SK-N-SH treated with all-trans-retinoic acid at 6 μM for 48 hours (cell line): ENCODE measurements at regions not wholly inside any gene's neighbourhood (a gene's known extent, or its start where the extent isn't known, plus 50 kb on each side); places are given as distances from the start of the nearest gene placed in this dataset.

Experiments
- ATAC-seq: fragments of 200-7000 bp; cut with Tn5 transposase; 3 replicates; pipeline ENCODE4 v1.9.1; 2020; ENCODE audit warnings: mild to moderate bottlenecking, moderate library complexity
- ARNTL ChIP-seq: fragments of 450-650 bp; formaldehyde crosslinking; IDR thresholded peaks from 2 replicates; pipeline ENCODE4 v1.5.0; 2020; ENCODE audit warnings: low read depth, mild to moderate bottlenecking, moderate library complexity, borderline replicate concordance
- CSDC2 ChIP-seq: fragments of 250-450 bp; sonication (Bioruptor Pico); IDR thresholded peaks from 2 replicates; pipeline ENCODE4 v1.5.0; 2020; ENCODE audit warnings: mild to moderate bottlenecking, moderate library complexity
- ESRRG ChIP-seq: fragments of 250-450 bp; sonication (Bioruptor Pico); IDR thresholded peaks from 2 replicates; pipeline ENCODE4 v1.6.1; 2021; ENCODE audit warnings: mild to moderate bottlenecking
- GLIS3 ChIP-seq: fragments of 250-450 bp; sonication (Bioruptor Pico); IDR thresholded peaks from 2 replicates; pipeline ENCODE4 v1.5.0; 2020; ENCODE audit warnings: mild to moderate bottlenecking, moderate library complexity
- ISL1 ChIP-seq: fragments of 250-450 bp; sonication (Bioruptor Pico); IDR thresholded peaks from 2 replicates; pipeline ENCODE4 v2.1.2; 2022; ENCODE audit warnings: mild to moderate bottlenecking, moderate library complexity
- OSR1 ChIP-seq: fragments of 250-450 bp; sonication (Bioruptor Pico); IDR thresholded peaks from 2 replicates; pipeline ENCODE4 v1.8.0; 2022; ENCODE audit warnings: moderate library complexity, mild to moderate bottlenecking, inconsistent platforms
- PPARA ChIP-seq: fragments of 250-450 bp; sonication (Bioruptor Pico); IDR thresholded peaks from 2 replicates; pipeline ENCODE4 v1.5.0; 2020; ENCODE audit warnings: mild to moderate bottlenecking, borderline replicate concordance
- RARB ChIP-seq: fragments of 250-450 bp; sonication (Bioruptor Pico); IDR thresholded peaks from 2 replicates; pipeline ENCODE4 v1.8.0; 2021; ENCODE audit warnings: mild to moderate bottlenecking, moderate library complexity
- SNAI2 ChIP-seq: fragments of 250-450 bp; sonication (Bioruptor Pico); IDR thresholded peaks from 2 replicates; pipeline ENCODE4 v1.5.0; 2020; ENCODE audit warnings: mild to moderate bottlenecking, moderate library complexity
- TCF4 ChIP-seq: fragments of 250-450 bp; sonication (Bioruptor Pico); IDR thresholded peaks from 2 replicates; pipeline ENCODE4 v1.8.0; 2021; ENCODE audit warnings: mild to moderate bottlenecking, moderate library complexity, borderline replicate concordance
- TOX ChIP-seq: fragments of 250-450 bp; sonication (Bioruptor Pico); IDR thresholded peaks from 2 replicates; pipeline ENCODE4 v1.8.0; 2021; ENCODE audit warnings: mild to moderate bottlenecking, moderate library complexity, borderline replicate concordance
- ZC3H10 ChIP-seq: fragments of 250-450 bp; sonication (Bioruptor Pico); IDR thresholded peaks from 2 replicates; pipeline ENCODE4 v1.5.1; 2021; ENCODE audit warnings: mild to moderate bottlenecking, moderate library complexity
- ZFP30 ChIP-seq: fragments of 450-650 bp; formaldehyde crosslinking; IDR thresholded peaks from 2 replicates; pipeline ENCODE4 v1.5.0; 2022; ENCODE audit warnings: mild to moderate bottlenecking, moderate library complexity
- ZNF565 ChIP-seq: fragments of 450-650 bp; formaldehyde crosslinking; conservative IDR thresholded peaks from 2 replicates; pipeline ENCODE4 v1.5.0; 2020; ENCODE audit warnings: low read depth, mild to moderate bottlenecking, moderate library complexity
- ZNF8 ChIP-seq: fragments of 450-650 bp; formaldehyde crosslinking; IDR thresholded peaks from 2 replicates; pipeline ENCODE4 v1.5.0; 2020; ENCODE audit warnings: mild to moderate bottlenecking, moderate library complexity
- TF ChIP-seq, protein P1 (sequence below): fragments of 250-450 bp; sonication (Bioruptor Pico); IDR thresholded peaks from 2 replicates; pipeline ENCODE4 v1.5.1; 2021; ENCODE audit warnings: mild to moderate bottlenecking, moderate library complexity
- TF ChIP-seq, protein P2 (sequence below): fragments of 250-450 bp; sonication (Bioruptor Pico); IDR thresholded peaks from 2 replicates; pipeline ENCODE4 v1.5.1; 2020; ENCODE audit warnings: low read depth, mild to moderate bottlenecking, moderate library complexity
- TF ChIP-seq, protein P3 (sequence below): fragments of 250-450 bp; sonication (Bioruptor Pico); IDR thresholded peaks from 2 replicates; pipeline ENCODE4 v1.5.0; 2020; ENCODE audit warnings: mild to moderate bottlenecking, moderate library complexity

DNA sequence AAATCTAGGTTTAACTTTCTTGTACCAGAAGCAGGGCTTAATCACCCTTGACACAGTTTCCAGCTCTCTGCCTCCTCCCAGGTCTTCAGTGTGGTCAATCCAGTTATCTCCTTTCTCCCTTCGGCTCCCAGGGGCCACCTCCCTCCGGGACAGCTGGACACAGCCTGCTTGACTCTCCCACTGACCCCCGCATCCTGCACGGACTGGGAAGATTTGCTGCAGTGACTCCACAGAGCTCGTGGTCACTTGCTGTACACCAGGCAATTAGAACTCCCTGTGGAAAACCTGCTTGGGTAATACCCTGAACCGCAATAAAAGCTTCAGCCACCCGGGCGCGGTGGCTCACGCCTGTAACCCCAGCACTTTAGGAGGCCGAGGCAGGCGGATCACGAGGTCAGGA lies 116.5 kb downstream of the NUFIP1 start:
- no peak for ATAC-seq
- TF ChIP-seq SNAI2 (no peak), ESRRG (no peak)

DNA sequence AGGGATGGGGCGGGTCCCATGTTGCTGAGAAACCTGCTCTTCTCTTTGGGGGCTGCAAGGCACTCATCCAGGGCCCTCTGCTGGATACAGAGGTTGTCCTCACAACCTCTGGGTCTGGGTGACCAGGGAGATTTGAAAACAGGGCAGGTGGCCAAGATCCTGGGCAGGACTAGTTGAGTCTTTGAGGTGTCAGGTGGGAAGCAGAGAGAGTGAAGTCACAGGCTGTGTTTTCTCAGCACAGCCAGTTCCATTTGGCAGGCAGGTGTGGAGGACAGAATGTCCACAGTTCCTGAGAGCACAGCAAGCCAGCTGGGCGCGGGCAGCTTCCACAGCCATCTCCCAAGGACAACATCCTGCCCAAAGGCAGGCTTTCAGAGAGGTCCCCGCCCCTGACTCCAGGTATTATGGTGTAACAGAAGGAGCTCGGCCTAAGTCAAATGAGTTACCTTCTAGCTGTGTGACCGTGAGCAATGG lies 118.8 kb downstream of the NUFIP1 start:
- ATAC-seq = no peak
- TF ChIP-seq, protein P1, sequence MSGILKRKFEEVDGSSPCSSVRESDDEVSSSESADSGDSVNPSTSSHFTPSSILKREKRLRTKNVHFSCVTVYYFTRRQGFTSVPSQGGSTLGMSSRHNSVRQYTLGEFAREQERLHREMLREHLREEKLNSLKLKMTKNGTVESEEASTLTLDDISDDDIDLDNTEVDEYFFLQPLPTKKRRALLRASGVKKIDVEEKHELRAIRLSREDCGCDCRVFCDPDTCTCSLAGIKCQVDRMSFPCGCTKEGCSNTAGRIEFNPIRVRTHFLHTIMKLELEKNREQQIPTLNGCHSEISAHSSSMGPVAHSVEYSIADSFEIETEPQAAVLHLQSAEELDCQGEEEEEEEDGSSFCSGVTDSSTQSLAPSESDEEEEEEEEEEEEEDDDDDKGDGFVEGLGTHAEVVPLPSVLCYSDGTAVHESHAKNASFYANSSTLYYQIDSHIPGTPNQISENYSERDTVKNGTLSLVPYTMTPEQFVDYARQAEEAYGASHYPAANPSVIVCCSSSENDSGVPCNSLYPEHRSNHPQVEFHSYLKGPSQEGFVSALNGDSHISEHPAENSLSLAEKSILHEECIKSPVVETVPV = no peak
- no peak for TF ChIP-seq ZNF565 (CRISPR knock-in tag)
- no peak for TF ChIP-seq TCF4 (CRISPR knock-in tag)
- no peak for TF ChIP-seq GLIS3 (CRISPR knock-in tag)
- TF ChIP-seq ZNF8 (CRISPR knock-in tag) = no peak
- no peak for TF ChIP-seq ESRRG
- no peak for TF ChIP-seq ISL1 (CRISPR knock-in tag)
- no peak for TF ChIP-seq ARNTL (CRISPR knock-in tag)
- no peak for TF ChIP-seq OSR1
- TF ChIP-seq, protein P2, sequence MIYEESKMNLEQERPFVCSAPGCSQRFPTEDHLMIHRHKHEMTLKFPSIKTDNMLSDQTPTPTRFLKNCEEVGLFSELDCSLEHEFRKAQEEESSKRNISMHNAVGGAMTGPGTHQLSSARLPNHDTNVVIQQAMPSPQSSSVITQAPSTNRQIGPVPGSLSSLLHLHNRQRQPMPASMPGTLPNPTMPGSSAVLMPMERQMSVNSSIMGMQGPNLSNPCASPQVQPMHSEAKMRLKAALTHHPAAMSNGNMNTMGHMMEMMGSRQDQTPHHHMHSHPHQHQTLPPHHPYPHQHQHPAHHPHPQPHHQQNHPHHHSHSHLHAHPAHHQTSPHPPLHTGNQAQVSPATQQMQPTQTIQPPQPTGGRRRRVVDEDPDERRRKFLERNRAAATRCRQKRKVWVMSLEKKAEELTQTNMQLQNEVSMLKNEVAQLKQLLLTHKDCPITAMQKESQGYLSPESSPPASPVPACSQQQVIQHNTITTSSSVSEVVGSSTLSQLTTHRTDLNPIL (CRISPR knock-in tag) = no peak

DNA sequence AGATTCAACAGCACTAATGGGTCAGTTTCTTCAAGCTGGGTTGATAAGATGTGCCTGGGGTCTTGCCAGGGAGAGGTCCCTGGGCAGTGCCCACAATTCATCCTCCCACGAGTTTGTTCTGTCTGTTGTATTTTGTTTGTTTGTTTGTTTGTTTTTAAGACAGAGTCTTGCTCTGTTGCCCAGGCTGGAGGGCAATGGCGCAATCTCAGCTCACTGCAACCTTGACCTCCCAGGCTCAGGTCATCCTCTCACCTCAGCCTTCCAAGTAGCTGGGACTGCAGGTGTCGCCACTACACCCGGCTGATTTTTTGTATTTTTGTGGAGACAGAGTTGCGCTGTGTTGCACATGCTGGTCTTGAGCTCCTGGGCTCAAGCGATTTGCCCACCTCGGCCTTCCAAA lies 120.1 kb downstream of the NUFIP1 start:
- TF ChIP-seq, protein P2 (CRISPR knock-in tag) = no peak
- TF ChIP-seq CSDC2 (CRISPR knock-in tag) = no peak
- TF ChIP-seq ARNTL (CRISPR knock-in tag) = no peak
- TF ChIP-seq ESRRG = no peak
- TF ChIP-seq PPARA (CRISPR knock-in tag) = no peak
- no peak for TF ChIP-seq ZNF8 (CRISPR knock-in tag)
- TF ChIP-seq, protein P1 = no peak
- no peak for TF ChIP-seq ZNF565 (CRISPR knock-in tag)
- no peak for TF ChIP-seq ZFP30 (CRISPR knock-in tag)
- TF ChIP-seq ISL1 (CRISPR knock-in tag) = no peak
- no peak for TF ChIP-seq RARB (CRISPR knock-in tag)
- TF ChIP-seq TOX (CRISPR knock-in tag) = no peak
- TF ChIP-seq, protein P3, sequence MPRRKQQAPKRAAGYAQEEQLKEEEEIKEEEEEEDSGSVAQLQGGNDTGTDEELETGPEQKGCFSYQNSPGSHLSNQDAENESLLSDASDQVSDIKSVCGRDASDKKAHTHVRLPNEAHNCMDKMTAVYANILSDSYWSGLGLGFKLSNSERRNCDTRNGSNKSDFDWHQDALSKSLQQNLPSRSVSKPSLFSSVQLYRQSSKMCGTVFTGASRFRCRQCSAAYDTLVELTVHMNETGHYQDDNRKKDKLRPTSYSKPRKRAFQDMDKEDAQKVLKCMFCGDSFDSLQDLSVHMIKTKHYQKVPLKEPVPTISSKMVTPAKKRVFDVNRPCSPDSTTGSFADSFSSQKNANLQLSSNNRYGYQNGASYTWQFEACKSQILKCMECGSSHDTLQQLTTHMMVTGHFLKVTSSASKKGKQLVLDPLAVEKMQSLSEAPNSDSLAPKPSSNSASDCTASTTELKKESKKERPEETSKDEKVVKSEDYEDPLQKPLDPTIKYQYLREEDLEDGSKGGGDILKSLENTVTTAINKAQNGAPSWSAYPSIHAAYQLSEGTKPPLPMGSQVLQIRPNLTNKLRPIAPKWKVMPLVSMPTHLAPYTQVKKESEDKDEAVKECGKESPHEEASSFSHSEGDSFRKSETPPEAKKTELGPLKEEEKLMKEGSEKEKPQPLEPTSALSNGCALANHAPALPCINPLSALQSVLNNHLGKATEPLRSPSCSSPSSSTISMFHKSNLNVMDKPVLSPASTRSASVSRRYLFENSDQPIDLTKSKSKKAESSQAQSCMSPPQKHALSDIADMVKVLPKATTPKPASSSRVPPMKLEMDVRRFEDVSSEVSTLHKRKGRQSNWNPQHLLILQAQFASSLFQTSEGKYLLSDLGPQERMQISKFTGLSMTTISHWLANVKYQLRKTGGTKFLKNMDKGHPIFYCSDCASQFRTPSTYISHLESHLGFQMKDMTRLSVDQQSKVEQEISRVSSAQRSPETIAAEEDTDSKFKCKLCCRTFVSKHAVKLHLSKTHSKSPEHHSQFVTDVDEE = no peak
- no peak for TF ChIP-seq SNAI2
- ATAC-seq = no peak

DNA sequence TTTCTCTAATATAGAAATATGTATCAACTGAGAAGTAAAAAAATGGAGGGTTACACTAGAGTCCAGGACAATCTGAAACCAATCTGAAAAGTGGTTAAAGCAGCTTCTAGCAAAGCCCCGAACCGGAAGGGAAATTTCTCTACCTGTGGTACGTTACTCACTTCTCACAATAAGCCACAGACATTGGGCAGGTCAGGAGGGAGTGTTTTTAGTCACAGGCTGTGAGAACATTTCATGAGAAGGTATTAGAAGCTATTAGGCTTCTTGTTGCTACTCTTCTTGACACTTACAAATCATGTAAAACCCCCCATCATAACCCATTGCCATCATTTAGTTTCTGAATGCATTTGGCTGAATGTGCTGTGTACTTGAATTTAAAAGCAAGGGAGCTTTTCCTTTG lies 120.9 kb downstream of the NUFIP1 start:
- TF ChIP-seq CSDC2 (CRISPR knock-in tag) (no peak), OSR1 (no peak), PPARA (CRISPR knock-in tag) (no peak), TOX (CRISPR knock-in tag) (no peak), ESRRG (no peak), GLIS3 (CRISPR knock-in tag) (no peak), ZNF565 (CRISPR knock-in tag) (no peak), ZC3H10 (CRISPR knock-in tag) (no peak)
- TF ChIP-seq, protein P3 = no peak
- TF ChIP-seq, protein P2 (CRISPR knock-in tag) = no peak
- no peak for ATAC-seq
